ENCODE measurements at regions not wholly inside any gene's neighbourhood (a gene's known extent, or its start where the extent isn't known, plus 50 kb on each side); places are given as distances from the start of the nearest gene placed in this dataset.
"Not testable (repeated sequence)": the region's sequence is repeated elsewhere in the genome, so short reads cannot be mapped to it uniquely, and the experiment has no call there.

- CTCF ChIA-PET: not testable (repeated sequence)
- peaks cover 18% of the 10 kb centered on the region for H3K9me3 Mint-ChIP-seq
Measured at GRCh38 chr4:64737854-64738138, 328.5 kb upstream of the TECRL start.

More at GRCh38 chr4:64737854-64738138, 328.5 kb upstream of the TECRL start:
- Mint-ChIP-seq H3K4me1 (peaks cover 52% of the 10 kb centered on the region), H3K36me3 (peaks cover 46% of the 10 kb centered on the region), H3K27ac (peak overlapping the region; percentile 99), H3K4me3 (peak overlapping the region; percentile 6; the same call in 1 of the 2 replicates)
- DNase-seq (ENCODE audit: low spot score); POLR2A ChIA-PET; ATAC-seq; H3K27me3 Mint-ChIP-seq (ENCODE audit: low read depth): not testable (repeated sequence)
- TF ChIP-seq FOXP4 (CRISPR knock-in tag; IDR thresholded peaks at IDR 0.05): peak; percentile 69; the same call in 1 of the 2 replicates
- TF ChIP-seq TEAD1 (CRISPR knock-in tag; IDR thresholded peaks at IDR 0.05): peak; percentile 92; the same call in 1 of the 2 replicates
- peak; percentile 25; the same call in 1 of the 2 replicates for TF ChIP-seq JUN (CRISPR knock-in tag; IDR thresholded peaks at IDR 0.05)
- TF ChIP-seq TEAD4 (CRISPR knock-in tag; IDR thresholded peaks at IDR 0.05): 0 out of 2 replicates have a peak, but pooled peaks have one; percentile 30
- 0 out of 2 replicates have a peak, but pooled peaks have one; percentile 43 for TF ChIP-seq ZNF281 (CRISPR knock-in tag; IDR thresholded peaks at IDR 0.05)
- TF ChIP-seq ZMAT4 (CRISPR knock-in tag; IDR thresholded peaks at IDR 0.05): peak; percentile 93
- TF ChIP-seq IRF1 (CRISPR knock-in tag; IDR thresholded peaks at IDR 0.05): peak; percentile 95
- TF ChIP-seq ETV6 (CRISPR knock-in tag; IDR thresholded peaks at IDR 0.05): 0 out of 2 replicates have a peak, but pooled peaks have one; percentile 65
- TF ChIP-seq NFE2L1 (CRISPR knock-in tag; IDR thresholded peaks at IDR 0.05): peak; percentile 97
- TF ChIP-seq ZNF532 (CRISPR knock-in tag; IDR thresholded peaks at IDR 0.05; ENCODE audit: borderline replicate concordance): peak; percentile 88; the same call in 1 of the 2 replicates
